ENCODE measurements at regions not wholly inside any gene's neighbourhood (a gene's known extent, or its start where the extent isn't known, plus 50 kb on each side); places are given as distances from the start of the nearest gene placed in this dataset.

- DNase-seq (ENCODE audit: low read depth in 2 of 2) = no peak
Measured at GRCh38 chr6:133693565-133693964, 195.3 kb upstream of the TCF21 start.

GRCh38 chr6:133697185-133697584 is 191.7 kb upstream of the TCF21 start:
- no peak for DNase-seq (ENCODE audit: low read depth in 2 of 2)

GRCh38 chr6:133697666-133698065 is 191.2 kb upstream of the TCF21 start:
- no peak for DNase-seq (ENCODE audit: low read depth in 2 of 2)

GRCh38 chr6:133698272-133698671 is 190.6 kb upstream of the TCF21 start:
- no peak for DNase-seq (ENCODE audit: low read depth in 2 of 2)

GRCh38 chr6:133699741-133700385 is 189.1 kb upstream of the TCF21 start:
- no peak for DNase-seq (ENCODE audit: low read depth in 2 of 2)

GRCh38 chr6:133701633-133702331 is 187.1 kb upstream of the TCF21 start:
- DNase-seq (ENCODE audit: low read depth in 2 of 2) = no peak

GRCh38 chr6:133704371-133704770 is 184.5 kb upstream of the TCF21 start:
- no peak for DNase-seq (ENCODE audit: low read depth in 2 of 2)

GRCh38 chr6:133705066-133705465 is 183.8 kb upstream of the TCF21 start:
- DNase-seq (ENCODE audit: low read depth in 2 of 2) = no peak

- DNase-seq (ENCODE audit: low read depth in 2 of 2) = no peak
Measured at GRCh38 chr6:133705731-133706130, 183.2 kb upstream of the TCF21 start.

- no peak for DNase-seq (ENCODE audit: low read depth in 2 of 2)
Measured at GRCh38 chr6:133707456-133707855, 181.5 kb upstream of the TCF21 start.

GRCh38 chr6:133710826-133711225 is 178.1 kb upstream of the TCF21 start:
- no peak for DNase-seq (ENCODE audit: low read depth in 2 of 2)

- DNase-seq (ENCODE audit: low read depth in 2 of 2) = no peak
Measured at GRCh38 chr6:133715270-133715669, 173.6 kb upstream of the TCF21 start.

- no peak for DNase-seq (ENCODE audit: low read depth in 2 of 2)
Measured at GRCh38 chr6:133724726-133725125, 164.2 kb upstream of the TCF21 start.

GRCh38 chr6:133726188-133726587 is 162.7 kb upstream of the TCF21 start:
- DNase-seq (ENCODE audit: low read depth in 2 of 2) = no peak

- no peak for DNase-seq (ENCODE audit: low read depth in 2 of 2)
Measured at GRCh38 chr6:133730881-133731280, 158.0 kb upstream of the TCF21 start.

GRCh38 chr6:133740218-133740617 is 148.7 kb upstream of the TCF21 start:
- no peak for DNase-seq (ENCODE audit: low read depth in 2 of 2)

- no peak for DNase-seq (ENCODE audit: low read depth in 2 of 2)
Measured at GRCh38 chr6:133740816-133741215, 148.1 kb upstream of the TCF21 start.

GRCh38 chr6:133741375-133741861 is 147.5 kb upstream of the TCF21 start:
- no peak for DNase-seq (ENCODE audit: low read depth in 2 of 2)

- no peak for DNase-seq (ENCODE audit: low read depth in 2 of 2)
Measured at GRCh38 chr6:133743621-133744020, 145.3 kb upstream of the TCF21 start.

GRCh38 chr6:133746417-133746770 is 142.5 kb upstream of the TCF21 start:
- no peak for DNase-seq (ENCODE audit: low read depth in 2 of 2)

GRCh38 chr6:133748628-133749027 is 140.3 kb upstream of the TCF21 start:
- DNase-seq (ENCODE audit: low read depth in 2 of 2) = no peak

- no peak for DNase-seq (ENCODE audit: low read depth in 2 of 2)
Measured at GRCh38 chr6:133749427-133749826, 139.5 kb upstream of the TCF21 start.

- no peak for DNase-seq (ENCODE audit: low read depth in 2 of 2)
Measured at GRCh38 chr6:133752129-133752528, 136.8 kb upstream of the TCF21 start.

GRCh38 chr6:133753756-133754155 is 135.2 kb upstream of the TCF21 start:
- DNase-seq (ENCODE audit: low read depth in 2 of 2) = no peak

All from stimulated activated CD8-positive, alpha-beta memory T cell treated with anti-CD3 and anti-CD28 coated beads, Interleukin-2, amount 100 ng/mL, for 48 hours (primary cell).